T-cell (primary cell): ENCODE measurements at regions not wholly inside any gene's neighbourhood (a gene's known extent, or its start where the extent isn't known, plus 50 kb on each side); places are given as distances from the start of the nearest gene placed in this dataset.

Source experiments
- ATAC-seq, 4 experiments: fragments of 200-7000 bp in 3 of 4; fragments of 150-1000 bp in 1 of 4; cut with Tn5 transposase; replicated peaks in 1 of 4; 1 replicate in 3 of 4; 2 replicates in 1 of 4; pipeline ENCODE4 v1.10.0; 2021; ENCODE audit warnings: moderate library complexity in 3 of 4, mild to moderate bottlenecking in 2 of 4, moderate number of reproducible peaks in 1 of 4
- CTCF ChIA-PET, 2 donors: fragments of 300-600 bp; sonication (Branson Sonifier 250); formaldehyde crosslinking; loops; one replicate each; lab custom pipeline; 2022; ENCODE audit warnings: antibody characterized with exemption in 2 of 2; lab: Charles Lee
- POLR2A ChIA-PET, 2 donors: fragments of 300-600 bp; sonication (Branson Sonifier 250); formaldehyde crosslinking; loops; one replicate each; lab custom pipeline; 2022; ENCODE audit warnings: antibody characterized with exemption in 2 of 2; lab: Charles Lee
- DNase-seq, 35 experiments: peaks; one replicate each; pipeline versions ENCODE4 v3.0.0 to v3.0.0-alpha.2; 2013 to 2023
- H3K27ac ChIP-seq: one replicate; pipeline ENCODE4 v1.5.1; 2013; ENCODE audit warnings: low read length
- H3K27me3 ChIP-seq, 2 experiments: replicated peaks in 1 of 2; 1 replicate in 1 of 2; 2 replicates in 1 of 2; pipeline versions ENCODE4 v1.6.1 to v1.7.0; 2013; ENCODE audit warnings: low read length in 1 of 2, mixed read lengths in 1 of 2; ENCODE audit not compliant: control insufficient read depth in 2 of 2, insufficient read depth in 2 of 2; ENCODE audit errors: extremely low read depth in 1 of 2
- H3K36me3 ChIP-seq, 2 donors: 1 replicate in 1 of 2; 2 replicates in 1 of 2; pipeline versions ENCODE4 v1.6.1 to v1.7.0; 2013; ENCODE audit warnings: low read length in 1 of 2; ENCODE audit not compliant: control insufficient read depth in 2 of 2, insufficient read depth in 1 of 2; ENCODE audit errors: extremely low read depth in 1 of 2
- H3K4me1 ChIP-seq, 2 experiments: 1 replicate in 1 of 2; 2 replicates in 1 of 2; pipeline versions ENCODE4 v1.6.1 to v1.7.0; 2013; ENCODE audit warnings: low read length in 2 of 2, mixed read lengths in 1 of 2; ENCODE audit not compliant: insufficient read depth in 2 of 2, control insufficient read depth in 1 of 2; ENCODE audit errors: extremely low read depth in 1 of 2
- H3K4me3 ChIP-seq, 2 donors: 1 replicate in 1 of 2; 2 replicates in 1 of 2; pipeline versions ENCODE4 v1.5.1 to v1.7.0; 2013; ENCODE audit warnings: mild to moderate bottlenecking in 2 of 2, low read length in 1 of 2, moderate library complexity in 1 of 2; ENCODE audit not compliant: control insufficient read depth in 1 of 2; ENCODE audit errors: extremely low read depth in 1 of 2
- H3K9me3 ChIP-seq: 2 replicates; pipeline ENCODE4 v1.7.0; 2013
- H3K27ac Mint-ChIP-seq, 2 donors: one replicate each; pipeline ENCODE4 v1.8.0; 2020 to 2021; ENCODE audit warnings: mild to moderate bottlenecking in 2 of 2, mixed read lengths in 2 of 2
- H3K27me3 Mint-ChIP-seq, 2 donors: one replicate each; pipeline ENCODE4 v1.8.0; 2021 to 2022; ENCODE audit warnings: mixed read lengths in 2 of 2
- H3K36me3 Mint-ChIP-seq: one replicate; pipeline ENCODE4 v1.8.0; 2021; ENCODE audit warnings: mixed read lengths
- H3K4me1 Mint-ChIP-seq, 3 donors: one replicate each; pipeline ENCODE4 v1.8.0; 2020 to 2022; ENCODE audit warnings: mixed read lengths in 3 of 3, mild to moderate bottlenecking in 1 of 3
- H3K4me3 Mint-ChIP-seq, 3 donors: one replicate each; pipeline ENCODE4 v1.8.0; 2020 to 2022; ENCODE audit warnings: mild to moderate bottlenecking in 3 of 3, mixed read lengths in 3 of 3, moderate library complexity in 3 of 3
- H3K9me3 Mint-ChIP-seq, 3 donors: one replicate each; pipeline ENCODE4 v1.8.0; 2020 to 2022; ENCODE audit warnings: mixed read lengths in 3 of 3
- WGBS: methylation state at CpG from one replicate; pipeline ENCODE4 v1.1.5; 2013; ENCODE audit warnings: missing lambda C conversion rate; ENCODE audit not compliant: insufficient coverage; 5-methylcytosine and 5-hydroxymethylcytosine counted together

DNA sequence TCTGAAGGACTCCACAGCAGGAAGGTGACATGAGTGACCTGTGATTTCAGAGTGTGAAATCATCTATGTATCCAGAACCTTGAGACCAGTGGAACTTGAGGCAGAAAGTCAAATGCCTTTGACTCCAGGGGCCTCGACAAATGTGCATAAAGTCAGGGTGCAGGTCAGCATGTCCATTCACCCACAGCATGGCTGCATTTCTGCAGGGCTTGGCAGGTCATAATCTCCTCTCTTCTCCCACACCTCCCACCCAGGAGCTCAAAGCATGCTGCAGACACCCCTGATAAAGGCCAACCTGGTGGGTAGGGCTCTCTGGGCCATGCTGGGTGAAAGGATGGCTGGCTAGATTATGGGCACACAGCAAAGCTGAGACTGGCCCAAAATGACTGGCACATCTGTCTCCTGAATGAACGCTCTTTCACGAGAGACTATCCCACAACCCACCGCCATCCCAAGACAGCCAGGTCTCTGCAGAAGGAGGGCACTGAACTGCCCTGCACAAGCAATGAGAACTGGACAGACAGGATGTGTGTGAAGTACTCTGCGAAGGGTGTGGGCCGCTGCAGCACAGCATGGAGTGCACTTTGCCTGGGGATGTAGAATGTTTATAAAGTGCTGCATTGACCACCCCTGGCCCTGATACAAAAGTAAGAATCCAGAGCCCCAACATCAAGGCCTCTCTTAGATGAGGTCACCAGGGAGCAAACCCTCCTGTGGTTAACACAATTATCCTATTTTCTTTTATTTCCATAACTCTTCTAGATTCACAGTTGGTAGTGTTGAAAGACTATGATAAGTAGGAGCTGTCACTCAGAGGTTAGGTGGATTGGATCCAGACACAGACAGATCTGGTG lies 78.2 kb upstream of the NXT1 start:
- CTCF ChIA-PET: no interaction called here
- Histone ChIP-seq H3K36me3 (no peaks in the 10 kb centered on the region), H3K4me1 (no peaks in the 10 kb centered on the region), H3K27ac (no peak overlapping the region), H3K9me3 (no peaks in the 10 kb centered on the region), H3K27me3 (peaks cover 0 to 10% of the 10 kb centered on the region in 2 experiments), H3K4me3 (no peak overlapping the region)
- Mint-ChIP-seq H3K4me1 (no peaks in the 10 kb centered on the region), H3K27ac (no peak overlapping the region), H3K36me3 (no peaks in the 10 kb centered on the region), H3K9me3 (peaks cover 9 to 12% (median 11%) of the 10 kb centered on the region in 3 donors), H3K27me3 (no peaks in the 10 kb centered on the region), H3K4me3 (no peak overlapping the region)
- ATAC-seq (no peak), DNase-seq (no peak)
- WGBS: 40% methylated on average over 1 of the region's 6 CpGs
- POLR2A ChIA-PET: no interaction called here

DNA sequence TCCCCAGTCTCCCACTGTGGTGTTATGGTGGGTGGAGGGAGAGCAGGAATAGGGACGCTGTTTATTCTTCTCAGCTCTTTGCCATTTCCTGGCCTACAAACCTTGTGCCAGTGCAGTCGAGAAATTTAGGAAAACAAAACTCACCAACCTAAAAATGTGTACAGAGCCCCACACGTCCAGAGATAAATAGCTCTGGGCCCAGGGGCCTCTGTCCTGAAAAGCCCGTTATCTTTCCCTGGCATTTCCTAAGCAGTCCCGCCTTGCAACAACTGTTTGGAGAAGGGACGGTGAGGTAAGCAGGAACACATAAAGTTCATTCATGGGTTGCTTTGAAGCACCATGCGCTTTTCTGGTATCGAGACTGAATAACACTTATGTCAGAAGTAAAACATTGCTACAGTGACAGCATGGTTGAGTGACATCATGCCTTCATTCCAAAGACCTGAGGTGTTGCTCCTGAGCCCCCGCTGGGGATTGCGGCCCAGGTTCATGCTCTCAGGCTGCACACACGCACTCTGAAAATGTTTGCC lies 80.1 kb upstream of the NXT1 start:
- Histone ChIP-seq H3K27ac (no peak overlapping the region), H3K4me3 (no peak overlapping the region), H3K4me1 (no peaks in the 10 kb centered on the region), H3K36me3 (no peaks in the 10 kb centered on the region), H3K27me3 (peaks cover 0 to 17% of the 10 kb centered on the region in 2 experiments), H3K9me3 (no peaks in the 10 kb centered on the region)
- H3K4me1 Mint-ChIP-seq: no peaks in the 10 kb centered on the region
- H3K36me3 Mint-ChIP-seq: no peaks in the 10 kb centered on the region
- DNase-seq: no peak
- no peak for ATAC-seq
- no peak overlapping the region for H3K4me3 Mint-ChIP-seq
- POLR2A ChIA-PET: no interaction called here
- H3K9me3 Mint-ChIP-seq: peaks cover 9 to 12% (median 11%) of the 10 kb centered on the region in 3 donors
- 88% methylated on average over 8 of the region's 11 CpGs for WGBS
- no peak overlapping the region for H3K27ac Mint-ChIP-seq
- CTCF ChIA-PET: no interaction called here
- peaks cover 0 to under 1% of the 10 kb centered on the region in 2 donors for H3K27me3 Mint-ChIP-seq

- Mint-ChIP-seq H3K4me1 (no peaks in the 10 kb centered on the region), H3K27ac (no peak overlapping the region), H3K27me3 (peaks cover 4% of the 10 kb centered on the region in 2 donors), H3K36me3 (no peaks in the 10 kb centered on the region), H3K9me3 (peaks cover 9 to 12% (median 11%) of the 10 kb centered on the region in 3 donors), H3K4me3 (no peak overlapping the region)
- no peaks in the 10 kb centered on the region for H3K9me3 ChIP-seq
- no peaks in the 10 kb centered on the region for H3K4me1 ChIP-seq
- ChIA-PET POLR2A (no interaction called here), CTCF (no interaction called here)
- WGBS: 27% methylated on average over 1 of the region's 5 CpGs
- H3K27ac ChIP-seq: no peak overlapping the region
- no peaks in the 10 kb centered on the region for H3K36me3 ChIP-seq
- ATAC-seq (no peak), DNase-seq (no peak)
- no peak overlapping the region for H3K4me3 ChIP-seq
- peaks cover 0 to 21% of the 10 kb centered on the region in 2 experiments for H3K27me3 ChIP-seq
These were observed 80.6 kb upstream of the NXT1 start for GRCh38 chr20:23269954-23270353.

GRCh38 chr20:23268792-23269354 lies 81.7 kb upstream of the NXT1 start:
- no peaks in the 10 kb centered on the region for H3K4me1 ChIP-seq
- WGBS: 97% methylated on average over 3 of the region's 4 CpGs
- peaks cover 0 to 21% of the 10 kb centered on the region in 2 experiments for H3K27me3 ChIP-seq
- H3K9me3 Mint-ChIP-seq: peaks cover 9 to 12% (median 12%) of the 10 kb centered on the region in 3 donors
- ATAC-seq: no peak
- POLR2A ChIA-PET: no interaction called here
- no peaks in the 10 kb centered on the region for H3K36me3 Mint-ChIP-seq
- peaks cover 4 to 5% of the 10 kb centered on the region in 2 donors for H3K27me3 Mint-ChIP-seq
- no peaks in the 10 kb centered on the region for H3K4me1 Mint-ChIP-seq
- no peak overlapping the region for H3K4me3 Mint-ChIP-seq
- H3K9me3 ChIP-seq: no peaks in the 10 kb centered on the region
- H3K4me3 ChIP-seq: no peak overlapping the region
- H3K36me3 ChIP-seq: no peaks in the 10 kb centered on the region
- no peak for DNase-seq
- CTCF ChIA-PET: no interaction called here
- H3K27ac ChIP-seq: no peak overlapping the region
- no peak overlapping the region for H3K27ac Mint-ChIP-seq

- Mint-ChIP-seq H3K36me3 (no peaks in the 10 kb centered on the region), H3K4me3 (no peak overlapping the region), H3K27me3 (peaks cover 4 to 7% of the 10 kb centered on the region in 2 donors), H3K4me1 (no peaks in the 10 kb centered on the region), H3K9me3 (peaks cover 9 to 18% (median 12%) of the 10 kb centered on the region in 3 donors), H3K27ac (no peak overlapping the region)
- 59% methylated on average over 2 of the region's 2 CpGs for whole genome bisulfite sequencing
- ATAC-seq: no peak
- H3K4me1 ChIP-seq: no peaks in the 10 kb centered on the region
- no peaks in the 10 kb centered on the region for H3K9me3 ChIP-seq
- DNase-seq: no peak
- H3K4me3 ChIP-seq: no peak overlapping the region
- no peaks in the 10 kb centered on the region for H3K36me3 ChIP-seq
- CTCF ChIA-PET: no interaction called here
- H3K27me3 ChIP-seq: peaks cover 0 to 21% of the 10 kb centered on the region in 2 experiments
- H3K27ac ChIP-seq: no peak overlapping the region
- POLR2A ChIA-PET: no interaction called here
These were observed 82.7 kb upstream of the NXT1 start for GRCh38 chr20:23267909-23268308.

GRCh38 chr20:23266530-23267398 lies 83.8 kb upstream of the NXT1 start:
- WGBS: 75% methylated on average over 5 of the region's 7 CpGs
- peaks cover 4 to 7% of the 10 kb centered on the region in 2 donors for H3K27me3 Mint-ChIP-seq
- no peaks in the 10 kb centered on the region for H3K9me3 ChIP-seq
- no peak overlapping the region for H3K4me3 ChIP-seq
- no peaks in the 10 kb centered on the region for H3K36me3 ChIP-seq
- no peak overlapping the region for H3K4me3 Mint-ChIP-seq
- H3K27me3 ChIP-seq: peaks cover 0 to 19% of the 10 kb centered on the region in 2 experiments
- POLR2A ChIA-PET: no interaction called here
- no peak for DNase-seq
- ATAC-seq: no peak
- CTCF ChIA-PET: no interaction called here
- no peaks in the 10 kb centered on the region for H3K36me3 Mint-ChIP-seq
- H3K4me1 Mint-ChIP-seq: no peaks in the 10 kb centered on the region
- no peak overlapping the region for H3K27ac ChIP-seq
- peaks cover 9 to 18% (median 12%) of the 10 kb centered on the region in 3 donors for H3K9me3 Mint-ChIP-seq
- H3K27ac Mint-ChIP-seq: no peak overlapping the region
- H3K4me1 ChIP-seq: no peaks in the 10 kb centered on the region
